GM18517 (cell line): ENCODE measurements at regions not wholly inside any gene's neighbourhood (a gene's known extent, or its start where the extent isn't known, plus 50 kb on each side); places are given as distances from the start of the nearest gene placed in this dataset.
"Not testable (repeated sequence)": the region's sequence is repeated elsewhere in the genome, so short reads cannot be mapped to it uniquely, and the experiment has no call there.

Source experiments
- ATAC-seq: cut with Tn5 transposase; IDR thresholded peaks from one replicate; pipeline ENCODE4 v1.9.1; 2021; ENCODE audit warnings: mild to moderate bottlenecking, moderate library complexity; ENCODE audit not compliant: unreplicated experiment

DNA sequence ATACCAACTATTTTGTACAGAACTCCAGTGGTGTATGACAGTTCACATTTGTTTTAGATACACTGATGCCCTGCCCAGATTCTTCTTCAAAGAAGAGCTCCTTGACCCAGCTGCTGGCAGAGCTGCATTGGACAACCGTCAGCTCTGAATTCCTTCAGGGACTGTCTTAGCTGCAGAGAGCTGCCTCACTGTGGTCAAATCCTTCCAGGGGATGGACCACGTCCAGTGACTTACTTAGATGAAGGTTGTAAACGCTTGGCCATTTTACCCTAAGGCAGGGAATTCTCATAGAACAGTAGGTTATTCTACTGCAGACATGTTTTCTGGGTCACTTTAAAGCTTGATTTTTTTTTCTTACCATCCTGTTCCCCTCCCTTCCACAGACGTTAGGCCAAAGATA, 905.0 kb upstream of the ATXN7L3B start:
- ATAC-seq, result no peak

- not testable (repeated sequence) for ATAC-seq
These were observed 898.2 kb upstream of the ATXN7L3B start for GRCh38 chr12:73639397-73639796.

DNA sequence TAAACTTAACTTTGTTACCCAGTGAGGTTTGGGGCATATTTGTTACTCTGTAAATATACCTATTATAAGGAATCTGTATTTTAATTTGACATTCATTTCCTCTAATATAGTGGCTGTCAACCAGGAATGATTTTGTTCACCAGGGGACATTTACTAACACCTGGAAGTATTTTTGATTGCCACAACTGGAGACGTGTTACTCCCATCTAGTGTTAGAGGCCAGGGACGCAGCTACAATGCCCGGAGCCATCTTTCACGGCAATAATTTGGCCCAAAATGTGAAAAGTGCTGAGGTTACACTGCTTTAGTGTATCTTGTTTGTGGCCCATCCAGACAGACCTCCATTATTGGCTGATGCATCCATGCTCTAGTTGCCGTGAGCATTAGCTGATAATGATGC, 881.3 kb upstream of the ATXN7L3B start:
- ATAC-seq, result no peak

DNA sequence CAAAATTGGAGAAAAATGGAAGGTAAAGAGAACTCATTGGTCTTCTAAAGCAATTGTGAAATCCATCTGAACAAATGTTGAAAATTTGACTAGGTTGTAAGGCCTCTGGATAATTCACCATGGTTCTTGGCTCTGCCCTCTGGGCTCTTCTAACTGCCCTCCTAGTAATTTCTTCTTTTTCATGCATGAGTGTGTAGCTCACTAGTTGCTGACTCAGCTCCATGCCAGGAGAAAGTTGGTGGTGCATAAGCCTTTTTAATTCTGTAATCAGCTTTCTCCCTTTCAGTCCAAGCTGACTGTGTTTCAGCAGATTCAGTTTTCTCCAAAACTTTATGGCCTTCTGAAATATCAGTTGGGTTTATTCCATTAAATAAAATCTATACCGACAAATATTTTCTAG, 877.8 kb upstream of the ATXN7L3B start:
- ATAC-seq, result no peak

DNA sequence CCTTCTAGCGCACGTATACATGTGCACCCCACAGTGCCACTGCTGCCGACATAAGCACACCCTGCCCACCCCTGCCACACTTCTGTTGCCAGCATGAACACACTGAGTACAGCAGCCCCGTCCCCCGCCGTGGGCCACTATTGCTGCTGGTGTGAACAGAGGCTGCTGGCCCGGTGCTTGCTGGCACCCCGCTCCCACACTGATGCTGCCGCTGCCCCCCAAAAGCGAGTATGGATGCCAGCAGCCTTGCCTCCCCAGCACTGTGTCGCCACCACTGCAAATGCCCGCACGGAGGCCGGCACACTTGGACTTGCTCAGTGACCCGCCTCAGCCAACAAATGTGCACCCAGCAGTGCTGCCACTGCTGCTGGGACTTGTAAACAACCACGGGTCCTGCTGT, 872.4 kb upstream of the ATXN7L3B start:
- no peak for ATAC-seq

GRCh38 chr12:73671550-73671949, 866.1 kb upstream of the ATXN7L3B start:
- ATAC-seq, result not testable (repeated sequence)

DNA sequence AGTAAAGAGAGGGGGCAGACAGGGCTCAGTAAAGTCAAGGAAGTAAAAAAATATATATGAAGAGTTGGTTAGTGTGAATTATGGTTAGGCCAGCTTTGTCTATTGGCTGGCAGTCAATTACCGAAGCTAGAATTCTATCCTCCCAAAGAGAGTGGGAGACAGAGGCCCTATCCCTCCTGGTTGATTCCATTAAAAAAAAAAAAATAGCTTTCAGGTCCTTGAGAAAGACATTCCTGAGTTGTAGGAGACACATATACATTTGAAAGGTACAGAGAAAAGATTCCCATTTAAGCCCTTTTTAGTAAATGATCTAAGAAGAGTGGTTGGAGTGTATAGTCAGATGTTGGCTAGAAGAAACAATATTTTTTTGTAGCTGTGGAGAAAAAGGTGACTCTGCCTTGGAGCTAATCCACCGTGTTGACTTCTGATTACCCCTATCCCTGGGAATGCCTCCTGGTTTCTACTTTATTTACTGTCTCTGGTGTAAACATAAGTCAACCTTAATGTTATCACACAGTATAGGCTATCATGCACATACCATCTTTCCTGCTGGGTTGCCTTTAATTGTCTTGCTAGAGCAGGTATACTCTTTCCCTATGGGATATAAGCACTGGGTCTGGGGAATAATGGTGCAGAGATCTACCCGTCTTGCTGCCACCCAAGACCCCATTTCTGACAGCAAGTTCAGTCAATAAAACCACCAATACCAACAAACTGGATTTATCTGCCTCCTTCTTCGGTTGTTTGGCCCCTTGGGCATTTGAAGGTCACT, 859.9 kb upstream of the ATXN7L3B start:
- no peak for ATAC-seq

- ATAC-seq, result no peak
These were observed 859.3 kb upstream of the ATXN7L3B start for GRCh38 chr12:73678335-73678734.

- ATAC-seq, result no peak
These were observed 838.3 kb upstream of the ATXN7L3B start for GRCh38 chr12:73699318-73699717.

DNA sequence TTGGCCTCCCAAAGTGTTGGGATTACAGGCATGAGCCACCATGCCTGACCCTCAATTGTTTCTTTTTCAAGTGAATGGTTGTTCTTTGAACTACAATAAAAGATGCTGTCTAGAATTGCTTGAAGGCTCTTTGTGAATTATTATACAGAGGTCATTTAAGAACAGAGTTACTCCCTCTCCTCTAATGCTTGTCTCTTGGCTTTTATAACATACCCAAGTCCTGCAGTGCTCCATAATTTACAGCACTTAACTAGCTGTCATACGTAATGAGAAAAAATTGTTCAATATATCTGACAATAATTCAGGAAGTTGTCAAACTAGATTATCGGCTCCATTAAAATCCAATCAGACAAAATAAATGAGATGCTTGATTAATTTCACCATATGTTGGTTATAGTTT, 823.0 kb upstream of the ATXN7L3B start:
- ATAC-seq, result no peak

DNA sequence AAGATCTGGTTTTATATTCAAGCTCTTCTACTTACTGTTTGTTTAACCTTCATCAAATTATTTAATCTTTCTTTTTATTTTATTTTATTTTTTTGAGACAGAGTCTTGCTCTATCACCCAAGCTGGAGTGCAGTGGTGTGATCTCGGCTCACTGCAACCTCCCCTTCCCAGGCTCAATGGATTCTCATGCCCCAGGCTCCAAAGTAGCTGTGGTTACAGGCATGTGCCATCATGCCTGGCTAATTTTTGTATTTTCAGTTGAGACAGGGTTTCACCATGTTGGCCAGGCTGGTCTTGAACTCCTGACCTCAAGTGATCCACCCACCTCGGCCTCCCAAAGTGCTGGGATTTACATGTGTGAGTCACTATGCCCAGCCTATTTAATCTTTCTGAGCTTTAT, 821.5 kb upstream of the ATXN7L3B start:
- ATAC-seq, result not testable (repeated sequence)

- ATAC-seq, result no peak
These were observed 818.4 kb upstream of the ATXN7L3B start for GRCh38 chr12:73719223-73719622.

GRCh38 chr12:73726881-73727280, 810.8 kb upstream of the ATXN7L3B start:
- no peak for ATAC-seq

DNA sequence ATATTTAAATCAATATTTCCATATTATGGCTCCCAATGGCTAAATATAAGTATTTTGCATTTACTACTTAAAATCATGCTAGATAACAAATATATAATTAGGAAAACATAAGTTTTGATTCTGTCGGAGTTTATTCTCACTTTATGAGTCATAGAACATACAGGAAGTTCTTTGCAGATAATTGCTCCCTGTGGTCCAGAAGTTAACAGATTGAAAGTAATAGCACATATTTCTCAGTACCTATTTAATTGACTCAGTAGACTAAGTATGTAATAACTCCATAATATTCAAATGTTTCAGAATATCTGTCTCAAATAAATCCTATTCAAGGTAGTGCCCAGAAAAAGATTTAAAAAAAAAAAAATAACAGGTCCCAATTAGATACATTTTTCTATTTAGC, 806.0 kb upstream of the ATXN7L3B start:
- ATAC-seq, result no peak

DNA sequence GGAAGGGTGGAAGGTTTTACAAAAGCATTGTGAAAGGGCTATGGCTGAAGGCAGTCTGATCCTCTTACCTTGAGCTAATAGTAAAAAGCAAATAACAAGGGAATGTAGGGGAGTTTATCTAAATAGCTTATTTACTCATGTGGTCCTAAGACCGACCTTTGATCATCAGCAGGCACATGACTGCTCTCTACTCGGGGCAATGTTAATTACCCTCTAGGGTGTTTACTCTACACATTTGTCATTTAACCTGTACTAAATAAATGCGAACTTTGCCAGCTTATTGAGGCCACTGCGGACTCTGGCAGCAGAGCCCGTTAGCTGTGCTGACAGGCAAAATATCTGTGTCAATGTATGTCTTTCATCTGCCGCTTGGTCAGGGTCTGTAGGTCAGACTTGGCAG, 768.3 kb upstream of the ATXN7L3B start:
- no peak for ATAC-seq

- no peak for ATAC-seq
These were observed 739.1 kb upstream of the ATXN7L3B start for GRCh38 chr12:73798523-73798922.

GRCh38 chr12:73815072-73815645, 722.5 kb upstream of the ATXN7L3B start:
- no peak for ATAC-seq

- no peak for ATAC-seq
These were observed 720.5 kb upstream of the ATXN7L3B start for GRCh38 chr12:73817161-73817560.

GRCh38 chr12:73833746-73834145, 703.9 kb upstream of the ATXN7L3B start:
- ATAC-seq, result no peak

DNA sequence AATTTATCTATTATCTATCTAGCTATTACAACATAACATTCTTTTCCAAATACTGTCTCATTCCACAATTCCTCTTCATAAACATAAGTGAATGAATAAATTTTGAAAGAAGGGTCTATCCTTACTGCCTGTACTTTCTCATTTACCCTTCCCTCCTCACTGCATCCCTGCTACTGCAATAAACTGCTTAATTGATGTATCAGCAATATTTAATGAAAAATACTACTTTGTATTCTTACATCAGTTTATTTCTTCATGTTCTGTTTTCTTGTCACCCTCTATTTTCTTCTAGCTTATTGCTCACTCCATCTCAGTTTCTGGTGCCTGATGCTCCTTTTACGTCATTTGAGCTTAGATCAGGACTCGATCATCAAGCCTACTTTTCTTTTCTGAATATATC, 695.7 kb upstream of the ATXN7L3B start:
- no peak for ATAC-seq

GRCh38 chr12:73863546-73863945, 674.1 kb upstream of the ATXN7L3B start:
- no peak for ATAC-seq

DNA sequence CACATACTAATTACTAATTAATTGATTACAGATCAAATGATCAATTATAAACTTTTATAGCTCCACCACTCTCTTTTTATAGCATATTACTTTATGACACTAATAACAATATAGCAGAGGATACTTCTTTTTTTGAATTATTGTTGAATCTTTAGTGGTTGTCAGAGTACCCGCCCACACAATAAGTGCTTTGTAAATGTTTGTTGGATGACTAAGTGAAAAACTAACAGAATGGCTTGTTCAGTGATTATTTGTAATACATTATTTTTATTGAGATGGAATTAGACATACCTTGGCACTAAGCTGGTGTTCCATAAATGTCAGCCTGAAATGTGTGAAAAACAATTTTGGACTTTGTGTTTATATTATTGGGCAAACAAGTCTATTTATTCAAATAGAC, 670.5 kb upstream of the ATXN7L3B start:
- no peak for ATAC-seq

DNA sequence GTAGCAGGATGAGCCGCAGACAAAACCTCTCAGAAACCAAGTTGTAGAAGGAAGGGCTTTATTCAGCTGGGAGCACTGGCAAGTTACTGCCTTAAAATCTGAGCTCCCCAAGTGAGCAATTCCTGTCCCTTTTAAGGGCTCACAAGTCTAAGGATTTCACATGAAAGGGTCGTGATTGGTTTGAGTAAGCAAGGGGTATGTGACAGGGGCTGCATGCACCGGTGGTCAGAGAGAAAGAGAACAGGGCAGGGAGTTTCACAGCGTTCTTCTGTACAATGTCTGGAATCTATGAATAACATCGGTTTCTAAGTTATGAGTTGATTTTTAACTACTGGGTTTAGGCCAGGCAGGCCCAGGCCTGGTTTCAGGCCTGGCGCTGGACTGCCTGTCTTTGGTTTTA, 660.3 kb upstream of the ATXN7L3B start:
- not testable (repeated sequence) for ATAC-seq
